ENCODE measurements at regions not wholly inside any gene's neighbourhood (a gene's known extent, or its start where the extent isn't known, plus 50 kb on each side); places are given as distances from the start of the nearest gene placed in this dataset.

- Histone ChIP-seq H4K20me1 (ENCODE audit: insufficient read depth) (no peaks in the 10 kb centered on the region), H3K36me3 (ENCODE audit: insufficient read depth, low read length) (no peaks in the 10 kb centered on the region), H3F3A (ENCODE audit: insufficient read depth, low read length, poor library complexity, severe bottlenecking) (no peaks in the 10 kb centered on the region), H3K79me2 (replicated peaks; ENCODE audit: insufficient read depth, low read length) (no peaks in the 10 kb centered on the region), H2AFZ (ENCODE audit: low read depth, low read length) (no peak overlapping the region), H3K9me3 (ENCODE audit: low read length) (peaks cover 3% of the 10 kb centered on the region), H3K9me2 (ENCODE audit: insufficient read depth, low read length) (no peaks in the 10 kb centered on the region), H3K27ac (ENCODE audit: low read length) (no peak overlapping the region), H3K4me2 (ENCODE audit: low read length) (no peak overlapping the region), H3K4me3 (ENCODE audit: low read length) (no peak overlapping the region), H3K27me3 (ENCODE audit: insufficient read depth, low read depth, low read length) (no peaks in the 10 kb centered on the region), H3K9ac (ENCODE audit: low read length) (no peak overlapping the region)
- TF ChIP-seq MXI1 (conservative IDR thresholded peaks at IDR 0.05; ENCODE audit: poor library complexity, severe bottlenecking) (no peak), POLR2AphosphoS5 (IDR thresholded peaks at IDR 0.05) (no peak), RAD21 (conservative IDR thresholded peaks at IDR 0.05) (no peak), SMC3 (conservative IDR thresholded peaks at IDR 0.05; ENCODE audit: poor library complexity) (no peak), TAF1 (IDR thresholded peaks at IDR 0.05; ENCODE audit: low read depth) (no peak), EZH2 (IDR thresholded peaks at IDR 0.05; ENCODE audit: borderline replicate concordance, insufficient read depth, low read length, poor library complexity, severe bottlenecking) (no peak)
- TF ChIP-seq, protein P1, sequence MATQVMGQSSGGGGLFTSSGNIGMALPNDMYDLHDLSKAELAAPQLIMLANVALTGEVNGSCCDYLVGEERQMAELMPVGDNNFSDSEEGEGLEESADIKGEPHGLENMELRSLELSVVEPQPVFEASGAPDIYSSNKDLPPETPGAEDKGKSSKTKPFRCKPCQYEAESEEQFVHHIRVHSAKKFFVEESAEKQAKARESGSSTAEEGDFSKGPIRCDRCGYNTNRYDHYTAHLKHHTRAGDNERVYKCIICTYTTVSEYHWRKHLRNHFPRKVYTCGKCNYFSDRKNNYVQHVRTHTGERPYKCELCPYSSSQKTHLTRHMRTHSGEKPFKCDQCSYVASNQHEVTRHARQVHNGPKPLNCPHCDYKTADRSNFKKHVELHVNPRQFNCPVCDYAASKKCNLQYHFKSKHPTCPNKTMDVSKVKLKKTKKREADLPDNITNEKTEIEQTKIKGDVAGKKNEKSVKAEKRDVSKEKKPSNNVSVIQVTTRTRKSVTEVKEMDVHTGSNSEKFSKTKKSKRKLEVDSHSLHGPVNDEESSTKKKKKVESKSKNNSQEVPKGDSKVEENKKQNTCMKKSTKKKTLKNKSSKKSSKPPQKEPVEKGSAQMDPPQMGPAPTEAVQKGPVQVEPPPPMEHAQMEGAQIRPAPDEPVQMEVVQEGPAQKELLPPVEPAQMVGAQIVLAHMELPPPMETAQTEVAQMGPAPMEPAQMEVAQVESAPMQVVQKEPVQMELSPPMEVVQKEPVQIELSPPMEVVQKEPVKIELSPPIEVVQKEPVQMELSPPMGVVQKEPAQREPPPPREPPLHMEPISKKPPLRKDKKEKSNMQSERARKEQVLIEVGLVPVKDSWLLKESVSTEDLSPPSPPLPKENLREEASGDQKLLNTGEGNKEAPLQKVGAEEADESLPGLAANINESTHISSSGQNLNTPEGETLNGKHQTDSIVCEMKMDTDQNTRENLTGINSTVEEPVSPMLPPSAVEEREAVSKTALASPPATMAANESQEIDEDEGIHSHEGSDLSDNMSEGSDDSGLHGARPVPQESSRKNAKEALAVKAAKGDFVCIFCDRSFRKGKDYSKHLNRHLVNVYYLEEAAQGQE (IDR thresholded peaks at IDR 0.05; ENCODE audit: borderline replicate concordance) = no peak
- TF ChIP-seq, protein P2, sequence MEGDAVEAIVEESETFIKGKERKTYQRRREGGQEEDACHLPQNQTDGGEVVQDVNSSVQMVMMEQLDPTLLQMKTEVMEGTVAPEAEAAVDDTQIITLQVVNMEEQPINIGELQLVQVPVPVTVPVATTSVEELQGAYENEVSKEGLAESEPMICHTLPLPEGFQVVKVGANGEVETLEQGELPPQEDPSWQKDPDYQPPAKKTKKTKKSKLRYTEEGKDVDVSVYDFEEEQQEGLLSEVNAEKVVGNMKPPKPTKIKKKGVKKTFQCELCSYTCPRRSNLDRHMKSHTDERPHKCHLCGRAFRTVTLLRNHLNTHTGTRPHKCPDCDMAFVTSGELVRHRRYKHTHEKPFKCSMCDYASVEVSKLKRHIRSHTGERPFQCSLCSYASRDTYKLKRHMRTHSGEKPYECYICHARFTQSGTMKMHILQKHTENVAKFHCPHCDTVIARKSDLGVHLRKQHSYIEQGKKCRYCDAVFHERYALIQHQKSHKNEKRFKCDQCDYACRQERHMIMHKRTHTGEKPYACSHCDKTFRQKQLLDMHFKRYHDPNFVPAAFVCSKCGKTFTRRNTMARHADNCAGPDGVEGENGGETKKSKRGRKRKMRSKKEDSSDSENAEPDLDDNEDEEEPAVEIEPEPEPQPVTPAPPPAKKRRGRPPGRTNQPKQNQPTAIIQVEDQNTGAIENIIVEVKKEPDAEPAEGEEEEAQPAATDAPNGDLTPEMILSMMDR (IDR thresholded peaks at IDR 0.05; ENCODE audit: poor library complexity, severe bottlenecking) = no peak
These were observed 197.3 kb downstream of the MRPL39 start for GRCh38 chr21:25409978-25410377.

- peaks cover under 1% of the 10 kb centered on the region for H3K9me3 ChIP-seq (ENCODE audit: low read length)
- no peak overlapping the region for H3K9ac ChIP-seq (ENCODE audit: low read length)
- TF ChIP-seq TAF1 (IDR thresholded peaks at IDR 0.05; ENCODE audit: low read depth) (no peak), EZH2 (IDR thresholded peaks at IDR 0.05; ENCODE audit: borderline replicate concordance, insufficient read depth, low read length, poor library complexity, severe bottlenecking) (no peak)
- H3K4me2 ChIP-seq (ENCODE audit: low read length) = no peak overlapping the region
- no peak overlapping the region for H3K4me3 ChIP-seq (ENCODE audit: low read length)
- no peak overlapping the region for H2AFZ ChIP-seq (ENCODE audit: low read depth, low read length)
- no peaks in the 10 kb centered on the region for H3K36me3 ChIP-seq (ENCODE audit: insufficient read depth, low read length)
- no peaks in the 10 kb centered on the region for H3K79me2 ChIP-seq (replicated peaks; ENCODE audit: insufficient read depth, low read length)
- no peaks in the 10 kb centered on the region for H3K9me2 ChIP-seq (ENCODE audit: insufficient read depth, low read length)
- no peaks in the 10 kb centered on the region for H4K20me1 ChIP-seq (ENCODE audit: insufficient read depth)
- no peaks in the 10 kb centered on the region for H3F3A ChIP-seq (ENCODE audit: insufficient read depth, low read length, poor library complexity, severe bottlenecking)
- no peaks in the 10 kb centered on the region for H3K27me3 ChIP-seq (ENCODE audit: insufficient read depth, low read depth, low read length)
- no peak overlapping the region for H3K27ac ChIP-seq (ENCODE audit: low read length)
These were observed 198.6 kb downstream of the MRPL39 start for GRCh38 chr21:25408666-25409065.

DNA sequence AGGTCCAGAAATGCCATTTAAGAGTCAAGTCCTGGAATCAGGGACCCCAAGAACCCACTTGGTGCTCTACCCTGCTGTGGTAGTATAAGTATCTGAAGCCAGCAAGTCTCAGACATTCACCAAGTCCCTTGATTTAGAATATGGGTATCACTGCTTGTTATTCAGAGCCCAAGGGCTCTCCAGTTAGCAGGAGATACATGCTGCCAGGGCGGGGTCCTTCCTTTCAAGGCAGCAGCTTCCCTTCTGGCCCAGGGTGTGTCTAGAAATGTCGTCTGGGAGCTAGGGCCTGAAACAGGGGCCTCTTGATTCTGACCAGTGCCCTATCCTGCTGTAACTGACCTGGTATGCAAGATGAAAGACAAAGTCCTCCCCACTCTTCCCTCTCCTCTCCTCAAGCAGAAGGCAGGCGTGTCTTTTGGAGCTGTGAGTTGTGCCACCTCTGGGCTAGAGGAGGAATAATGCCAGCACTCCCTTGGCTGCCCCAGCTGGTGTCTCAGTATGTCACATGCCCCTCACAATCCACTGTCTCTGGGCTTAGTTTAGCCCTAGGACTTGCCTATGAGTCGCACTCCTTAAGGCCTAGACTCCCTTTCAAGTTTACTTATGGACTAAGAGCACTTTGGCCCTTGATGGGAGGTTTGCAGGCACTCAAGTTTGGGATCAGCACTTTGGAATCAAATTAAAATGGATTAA is 200.2 kb downstream of the MRPL39 start:
- H3K4me2 ChIP-seq (ENCODE audit: low read length) = no peak overlapping the region
- no peaks in the 10 kb centered on the region for H4K20me1 ChIP-seq (ENCODE audit: insufficient read depth)
- peaks cover 3% of the 10 kb centered on the region for H3K9me3 ChIP-seq (ENCODE audit: low read length)
- no peaks in the 10 kb centered on the region for H3K9me2 ChIP-seq (ENCODE audit: insufficient read depth, low read length)
- H3K4me3 ChIP-seq (ENCODE audit: low read length) = no peak overlapping the region
- H3K79me2 ChIP-seq (replicated peaks; ENCODE audit: insufficient read depth, low read length) = no peaks in the 10 kb centered on the region
- no peaks in the 10 kb centered on the region for H3K27me3 ChIP-seq (ENCODE audit: insufficient read depth, low read depth, low read length)
- TF ChIP-seq MXI1 (conservative IDR thresholded peaks at IDR 0.05; ENCODE audit: poor library complexity, severe bottlenecking) = no peak
- TF ChIP-seq POLR2AphosphoS5 (IDR thresholded peaks at IDR 0.05) = no peak
- TF ChIP-seq SMC3 (conservative IDR thresholded peaks at IDR 0.05; ENCODE audit: poor library complexity) = no peak
- no peak for TF ChIP-seq TAF1 (IDR thresholded peaks at IDR 0.05; ENCODE audit: low read depth)
- no peak for TF ChIP-seq RAD21 (conservative IDR thresholded peaks at IDR 0.05)
- TF ChIP-seq, protein P1 (IDR thresholded peaks at IDR 0.05; ENCODE audit: borderline replicate concordance) = no peak
- H3F3A ChIP-seq (ENCODE audit: insufficient read depth, low read length, poor library complexity, severe bottlenecking) = no peaks in the 10 kb centered on the region
- no peak overlapping the region for H3K27ac ChIP-seq (ENCODE audit: low read length)
- H3K9ac ChIP-seq (ENCODE audit: low read length) = no peak overlapping the region
- no peak overlapping the region for H2AFZ ChIP-seq (ENCODE audit: low read depth, low read length)
- no peaks in the 10 kb centered on the region for H3K36me3 ChIP-seq (ENCODE audit: insufficient read depth, low read length)

All from neural cell (in vitro differentiated cells).